ENCODE measurements at regions not wholly inside any gene's neighbourhood (a gene's known extent, or its start where the extent isn't known, plus 50 kb on each side); places are given as distances from the start of the nearest gene placed in this dataset.

DNA sequence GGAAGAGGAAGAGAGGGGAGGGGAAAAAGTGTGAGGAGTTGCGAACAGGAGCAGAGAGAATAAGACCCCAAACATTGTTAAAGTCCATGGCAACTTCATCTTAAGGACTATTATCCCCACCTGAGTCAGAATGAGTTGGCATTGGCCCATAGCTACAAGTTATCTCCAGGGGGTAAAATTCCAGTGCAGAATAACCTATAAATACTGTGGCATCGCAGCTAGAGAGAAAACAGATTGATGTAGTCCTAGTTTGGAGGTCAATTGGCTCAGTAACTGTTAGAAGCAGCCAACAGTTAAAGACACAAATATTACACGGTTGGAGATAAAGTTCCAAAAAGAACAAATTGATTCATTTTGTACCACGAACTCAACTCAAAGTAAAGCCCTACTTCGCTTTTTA is 313.9 kb upstream of the CCDC54 start:
- peaks cover 5% of the 10 kb centered on the region; the same call in 2 of the 3 replicates for H3K9me3 Mint-ChIP-seq
- H3K27ac Mint-ChIP-seq, result no peak overlapping the region

More for the DNA sequence above, 313.9 kb upstream of the CCDC54 start:
- peaks cover 12% of the 10 kb centered on the region for H3K4me1 ChIP-seq (ENCODE audit: insufficient read depth)
- DNase-seq (ENCODE audit: low spot score) (peak; percentile 3), ATAC-seq (no peak)
- no peaks in the 10 kb centered on the region for H3K79me2 ChIP-seq (replicated peaks; ENCODE audit: insufficient read depth)
- peaks cover 29% of the 10 kb centered on the region for H3K4me1 Mint-ChIP-seq
- peaks cover 16% of the 10 kb centered on the region; the same call in 1 of the 2 replicates for H3K9me2 ChIP-seq (ENCODE audit: insufficient read depth)
- peaks cover 25% of the 10 kb centered on the region for H3K36me3 Mint-ChIP-seq (ENCODE audit: low read depth)
- peaks cover 4% of the 10 kb centered on the region for H3K27me3 Mint-ChIP-seq (ENCODE audit: insufficient read depth, low read depth, poor library complexity)
- H3K27ac ChIP-seq (ENCODE audit: low read depth), result no peak overlapping the region
- H3F3A ChIP-seq (replicated peaks; ENCODE audit: low read depth), result no peaks in the 10 kb centered on the region
- H2AFZ ChIP-seq, result no peak overlapping the region
- no peak overlapping the region for H3K4me2 ChIP-seq
- H3K36me3 ChIP-seq (ENCODE audit: insufficient read depth), result no peaks in the 10 kb centered on the region
- H4K20me1 ChIP-seq (replicated peaks; ENCODE audit: insufficient read depth), result no peaks in the 10 kb centered on the region
- no peak overlapping the region for H3K4me3 ChIP-seq
- no peak for TF ChIP-seq POLR2AphosphoS5 (IDR thresholded peaks at IDR 0.05; ENCODE audit: low read depth)
- TF ChIP-seq ZNF331 (CRISPR knock-in tag; IDR thresholded peaks at IDR 0.05; ENCODE audit: low read depth), result no peak
- no peak for TF ChIP-seq JUNB (IDR thresholded peaks at IDR 0.05; ENCODE audit: unreplicated experiment)
- TF ChIP-seq NANOG (IDR thresholded peaks at IDR 0.05; ENCODE audit: borderline replicate concordance), result no peak
- no peak for TF ChIP-seq REST (IDR thresholded peaks at IDR 0.05; ENCODE audit: unreplicated experiment)
- no peak for TF ChIP-seq ZNF114 (CRISPR knock-in tag; IDR thresholded peaks at IDR 0.05)
- no peak for TF ChIP-seq EZH2 (IDR thresholded peaks at IDR 0.05; ENCODE audit: low read depth, unreplicated experiment)
- TF ChIP-seq, protein P1, sequence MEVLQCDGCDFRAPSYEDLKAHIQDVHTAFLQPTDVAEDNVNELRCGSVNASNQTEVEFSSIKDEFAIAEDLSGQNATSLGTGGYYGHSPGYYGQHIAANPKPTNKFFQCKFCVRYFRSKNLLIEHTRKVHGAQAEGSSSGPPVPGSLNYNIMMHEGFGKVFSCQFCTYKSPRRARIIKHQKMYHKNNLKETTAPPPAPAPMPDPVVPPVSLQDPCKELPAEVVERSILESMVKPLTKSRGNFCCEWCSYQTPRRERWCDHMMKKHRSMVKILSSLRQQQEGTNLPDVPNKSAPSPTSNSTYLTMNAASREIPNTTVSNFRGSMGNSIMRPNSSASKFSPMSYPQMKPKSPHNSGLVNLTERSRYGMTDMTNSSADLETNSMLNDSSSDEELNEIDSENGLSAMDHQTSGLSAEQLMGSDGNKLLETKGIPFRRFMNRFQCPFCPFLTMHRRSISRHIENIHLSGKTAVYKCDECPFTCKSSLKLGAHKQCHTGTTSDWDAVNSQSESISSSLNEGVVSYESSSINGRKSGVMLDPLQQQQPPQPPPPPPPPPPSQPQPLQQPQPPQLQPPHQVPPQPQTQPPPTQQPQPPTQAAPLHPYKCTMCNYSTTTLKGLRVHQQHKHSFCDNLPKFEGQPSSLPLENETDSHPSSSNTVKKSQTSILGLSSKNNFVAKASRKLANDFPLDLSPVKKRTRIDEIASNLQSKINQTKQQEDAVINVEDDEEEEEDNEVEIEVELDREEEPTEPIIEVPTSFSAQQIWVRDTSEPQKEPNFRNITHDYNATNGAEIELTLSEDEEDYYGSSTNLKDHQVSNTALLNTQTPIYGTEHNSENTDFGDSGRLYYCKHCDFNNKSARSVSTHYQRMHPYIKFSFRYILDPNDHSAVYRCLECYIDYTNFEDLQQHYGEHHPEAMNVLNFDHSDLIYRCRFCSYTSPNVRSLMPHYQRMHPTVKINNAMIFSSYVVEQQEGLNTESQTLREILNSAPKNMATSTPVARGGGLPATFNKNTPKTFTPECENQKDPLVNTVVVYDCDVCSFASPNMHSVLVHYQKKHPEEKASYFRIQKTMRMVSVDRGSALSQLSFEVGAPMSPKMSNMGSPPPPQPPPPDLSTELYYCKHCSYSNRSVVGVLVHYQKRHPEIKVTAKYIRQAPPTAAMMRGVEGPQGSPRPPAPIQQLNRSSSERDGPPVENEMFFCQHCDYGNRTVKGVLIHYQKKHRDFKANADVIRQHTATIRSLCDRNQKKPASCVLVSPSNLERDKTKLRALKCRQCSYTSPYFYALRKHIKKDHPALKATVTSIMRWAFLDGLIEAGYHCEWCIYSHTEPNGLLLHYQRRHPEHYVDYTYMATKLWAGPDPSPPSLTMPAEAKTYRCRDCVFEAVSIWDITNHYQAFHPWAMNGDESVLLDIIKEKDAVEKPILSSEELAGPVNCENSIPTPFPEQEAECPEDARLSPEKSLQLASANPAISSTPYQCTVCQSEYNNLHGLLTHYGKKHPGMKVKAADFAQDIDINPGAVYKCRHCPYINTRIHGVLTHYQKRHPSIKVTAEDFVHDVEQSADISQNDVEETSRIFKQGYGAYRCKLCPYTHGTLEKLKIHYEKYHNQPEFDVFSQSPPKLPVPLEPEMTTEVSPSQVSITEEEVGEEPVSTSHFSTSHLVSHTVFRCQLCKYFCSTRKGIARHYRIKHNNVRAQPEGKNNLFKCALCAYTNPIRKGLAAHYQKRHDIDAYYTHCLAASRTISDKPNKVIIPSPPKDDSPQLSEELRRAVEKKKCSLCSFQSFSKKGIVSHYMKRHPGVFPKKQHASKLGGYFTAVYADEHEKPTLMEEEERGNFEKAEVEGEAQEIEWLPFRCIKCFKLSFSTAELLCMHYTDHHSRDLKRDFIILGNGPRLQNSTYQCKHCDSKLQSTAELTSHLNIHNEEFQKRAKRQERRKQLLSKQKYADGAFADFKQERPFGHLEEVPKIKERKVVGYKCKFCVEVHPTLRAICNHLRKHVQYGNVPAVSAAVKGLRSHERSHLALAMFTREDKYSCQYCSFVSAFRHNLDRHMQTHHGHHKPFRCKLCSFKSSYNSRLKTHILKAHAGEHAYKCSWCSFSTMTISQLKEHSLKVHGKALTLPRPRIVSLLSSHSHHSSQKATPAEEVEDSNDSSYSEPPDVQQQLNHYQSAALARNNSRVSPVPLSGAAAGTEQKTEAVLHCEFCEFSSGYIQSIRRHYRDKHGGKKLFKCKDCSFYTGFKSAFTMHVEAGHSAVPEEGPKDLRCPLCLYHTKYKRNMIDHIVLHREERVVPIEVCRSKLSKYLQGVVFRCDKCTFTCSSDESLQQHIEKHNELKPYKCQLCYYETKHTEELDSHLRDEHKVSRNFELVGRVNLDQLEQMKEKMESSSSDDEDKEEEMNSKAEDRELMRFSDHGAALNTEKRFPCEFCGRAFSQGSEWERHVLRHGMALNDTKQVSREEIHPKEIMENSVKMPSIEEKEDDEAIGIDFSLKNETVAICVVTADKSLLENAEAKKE (CRISPR knock-in tag; IDR thresholded peaks at IDR 0.05), result no peak
- TF ChIP-seq ETS1 (IDR thresholded peaks at IDR 0.05), result no peak
- TF ChIP-seq STAT1 (IDR thresholded peaks at IDR 0.05; ENCODE audit: unreplicated experiment), result no peak
- no peaks in the 10 kb centered on the region for H3K27me3 ChIP-seq (ENCODE audit: insufficient read depth)
- H3K4me3 Mint-ChIP-seq, result no peak overlapping the region

Data from GM23338 (cell line).